ENCODE measurements at regions not wholly inside any gene's neighbourhood (a gene's known extent, or its start where the extent isn't known, plus 50 kb on each side); places are given as distances from the start of the nearest gene placed in this dataset.
A peak's percentile ranks its signal among the peaks of the same experiment; 100 is the strongest.
"Not testable (repeated sequence)": the region's sequence is repeated elsewhere in the genome, so short reads cannot be mapped to it uniquely, and the experiment has no call there.

- no peak for DNase-seq
These were observed 160.9 kb upstream of the AHI1 start for GRCh38 chr6:135658481-135658880.

GRCh38 chr6:135658916-135659315 lies 161.4 kb upstream of the AHI1 start:
- no peak for DNase-seq

- no peak for DNase-seq
These were observed 167.0 kb upstream of the AHI1 start for GRCh38 chr6:135664527-135664926.

GRCh38 chr6:135665935-135666334 lies 168.4 kb upstream of the AHI1 start:
- no peak for DNase-seq

- no peak for DNase-seq
These were observed 170.3 kb upstream of the AHI1 start for GRCh38 chr6:135667691-135668455.

GRCh38 chr6:135672256-135672655 lies 174.7 kb upstream of the AHI1 start:
- no peak for DNase-seq

GRCh38 chr6:135673501-135674309 lies 176.2 kb upstream of the AHI1 start:
- no peak for DNase-seq

- no peak for DNase-seq
These were observed 176.5 kb upstream of the PDE7B start for GRCh38 chr6:135675026-135675425.

GRCh38 chr6:135675862-135676261 lies 175.6 kb upstream of the PDE7B start:
- peak; percentile 7 for DNase-seq

- no peak for DNase-seq
These were observed 170.3 kb upstream of the PDE7B start for GRCh38 chr6:135680964-135681913.

GRCh38 chr6:135686784-135687301 lies 164.7 kb upstream of the PDE7B start:
- DNase-seq = no peak

GRCh38 chr6:135688476-135688875 lies 163.0 kb upstream of the PDE7B start:
- not testable (repeated sequence) for DNase-seq

- DNase-seq = no peak
These were observed 159.1 kb upstream of the PDE7B start for GRCh38 chr6:135692426-135692825.

GRCh38 chr6:135693811-135694370 lies 157.6 kb upstream of the PDE7B start:
- DNase-seq = no peak

- no peak for DNase-seq
These were observed 151.8 kb upstream of the PDE7B start for GRCh38 chr6:135699705-135700104.

GRCh38 chr6:135701426-135701825 lies 150.1 kb upstream of the PDE7B start:
- no peak for DNase-seq

- no peak for DNase-seq
These were observed 148.5 kb upstream of the PDE7B start for GRCh38 chr6:135703007-135703406.

- DNase-seq = no peak
These were observed 147.9 kb upstream of the PDE7B start for GRCh38 chr6:135703621-135704020.

GRCh38 chr6:135707426-135707825 lies 144.1 kb upstream of the PDE7B start:
- DNase-seq = no peak

GRCh38 chr6:135710042-135710441 lies 141.5 kb upstream of the PDE7B start:
- DNase-seq = no peak

GRCh38 chr6:135722190-135722589 lies 129.3 kb upstream of the PDE7B start:
- DNase-seq = no peak

- DNase-seq = no peak
These were observed 128.8 kb upstream of the PDE7B start for GRCh38 chr6:135722679-135723078.

- DNase-seq = no peak
These were observed 122.9 kb upstream of the PDE7B start for GRCh38 chr6:135728589-135728988.
